Activated naive CD4-positive, alpha-beta T cell treated with anti-CD3 and anti-CD28 coated beads for 36 hours (primary cell): ENCODE measurements at regions not wholly inside any gene's neighbourhood (a gene's known extent, or its start where the extent isn't known, plus 50 kb on each side); places are given as distances from the start of the nearest gene placed in this dataset.

ENCODE experiments used
- CTCF ChIA-PET: fragments of 350-600 bp; sonication (Branson Sonifier 250); formaldehyde crosslinking; loops from one replicate; lab custom pipeline; 2021; ENCODE audit warnings: antibody characterized with exemption; lab: Charles Lee
- DNase-seq: peaks from one replicate; pipeline ENCODE4 v3.0.0-alpha.2; 2020
- H3K27ac Mint-ChIP-seq: one replicate; pipeline ENCODE4 v1.8.0; 2021; ENCODE audit warnings: mild to moderate bottlenecking, mixed read lengths
- H3K27me3 Mint-ChIP-seq: one replicate; pipeline ENCODE4 v1.8.0; 2021; ENCODE audit warnings: low read depth, mixed read lengths
- H3K36me3 Mint-ChIP-seq: one replicate; pipeline ENCODE4 v1.8.0; 2021; ENCODE audit warnings: low read depth, mixed read lengths
- H3K4me1 Mint-ChIP-seq: one replicate; pipeline ENCODE4 v1.8.0; 2021; ENCODE audit warnings: low read depth, mixed read lengths
- H3K4me3 Mint-ChIP-seq: one replicate; pipeline ENCODE4 v1.8.0; 2021; ENCODE audit warnings: mild to moderate bottlenecking, moderate library complexity, mixed read lengths
- H3K9me3 Mint-ChIP-seq: one replicate; pipeline ENCODE4 v1.8.0; 2021; ENCODE audit warnings: mixed read lengths
- intact Hi-C: fragments of 100-400 bp; cut with micrococcal nuclease; formaldehyde crosslinking; loops from one replicate; pipeline ENCODE4 v1.15.1; 2023

DNA sequence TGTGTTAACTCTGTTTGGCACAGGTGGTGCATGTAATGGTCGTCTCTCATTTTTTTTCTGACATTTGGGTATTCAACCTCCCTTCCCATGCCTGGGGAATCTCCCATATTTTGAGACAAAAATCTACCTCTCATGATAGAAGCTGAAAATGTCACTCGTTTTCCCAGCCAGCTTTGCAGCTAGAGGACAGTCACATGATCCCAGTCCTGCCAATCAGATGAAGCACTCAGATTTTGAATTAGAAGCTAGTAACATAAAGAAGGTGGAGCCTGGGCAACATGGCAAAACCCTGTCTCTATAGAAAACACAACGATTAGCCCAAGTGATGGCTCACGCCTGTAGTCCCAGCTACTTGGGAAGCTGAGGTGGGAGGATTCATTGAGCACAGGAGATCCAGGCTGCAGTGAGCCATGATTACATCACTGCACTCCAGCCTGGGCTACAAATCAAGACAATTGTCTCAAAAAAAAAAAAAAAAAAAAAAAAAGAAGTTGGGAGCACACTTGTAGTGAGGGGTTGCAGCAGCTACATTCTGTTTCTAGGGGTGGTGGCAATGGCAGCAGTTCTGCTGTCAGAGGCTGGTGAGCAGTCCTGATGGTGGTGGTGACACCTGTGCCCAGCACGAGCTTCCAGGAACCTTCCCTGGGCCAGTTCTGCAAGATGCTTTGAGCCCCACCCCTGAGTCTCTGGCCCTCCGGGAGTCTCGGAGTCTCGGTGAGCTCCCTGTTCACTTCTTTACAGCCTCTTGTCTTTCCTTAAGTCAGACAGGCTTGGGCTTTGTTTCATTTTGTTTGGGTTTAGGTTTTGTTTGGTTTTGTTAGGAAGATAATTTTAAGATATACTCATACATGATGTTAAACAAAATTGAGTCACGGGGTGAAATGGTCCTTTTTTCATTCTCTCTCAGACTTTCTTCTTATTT, 94.1 kb upstream of the KCNG1 start:
- Mint-ChIP-seq H3K4me1 (peaks cover 4% of the 10 kb centered on the region), H3K4me3 (no peak overlapping the region), H3K27me3 (peaks cover 32% of the 10 kb centered on the region), H3K36me3 (no peaks in the 10 kb centered on the region), H3K9me3 (no peaks in the 10 kb centered on the region), H3K27ac (no peak overlapping the region)
- CTCF ChIA-PET = no interaction called here
- intact Hi-C loops = no loop called here
- DNase-seq = no peak

DNA sequence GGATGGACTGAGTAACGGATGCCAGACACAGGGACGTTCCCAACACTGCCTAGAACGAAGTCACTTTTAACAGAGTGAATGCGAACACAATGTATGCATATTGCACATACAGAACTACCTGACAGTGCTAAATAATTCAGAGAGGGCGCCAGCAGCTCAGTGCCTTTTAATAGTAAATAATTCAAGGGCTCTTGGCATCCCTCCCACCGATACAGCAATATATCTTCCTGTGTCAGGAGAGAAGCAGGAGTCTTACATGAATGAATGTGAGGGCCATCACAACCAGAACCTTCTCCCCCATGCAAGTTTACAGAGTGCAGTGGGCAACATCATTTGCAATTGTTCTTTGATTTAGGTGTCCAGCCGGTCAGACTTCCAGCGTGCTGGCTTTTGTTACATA, 88.4 kb upstream of the KCNG1 start:
- CTCF ChIA-PET = no interaction called here
- Mint-ChIP-seq H3K27me3 (peaks cover 11% of the 10 kb centered on the region), H3K9me3 (no peaks in the 10 kb centered on the region), H3K4me3 (no peak overlapping the region), H3K36me3 (no peaks in the 10 kb centered on the region), H3K27ac (no peak overlapping the region), H3K4me1 (no peaks in the 10 kb centered on the region)
- intact Hi-C loops = no loop called here
- no peak for DNase-seq

DNA sequence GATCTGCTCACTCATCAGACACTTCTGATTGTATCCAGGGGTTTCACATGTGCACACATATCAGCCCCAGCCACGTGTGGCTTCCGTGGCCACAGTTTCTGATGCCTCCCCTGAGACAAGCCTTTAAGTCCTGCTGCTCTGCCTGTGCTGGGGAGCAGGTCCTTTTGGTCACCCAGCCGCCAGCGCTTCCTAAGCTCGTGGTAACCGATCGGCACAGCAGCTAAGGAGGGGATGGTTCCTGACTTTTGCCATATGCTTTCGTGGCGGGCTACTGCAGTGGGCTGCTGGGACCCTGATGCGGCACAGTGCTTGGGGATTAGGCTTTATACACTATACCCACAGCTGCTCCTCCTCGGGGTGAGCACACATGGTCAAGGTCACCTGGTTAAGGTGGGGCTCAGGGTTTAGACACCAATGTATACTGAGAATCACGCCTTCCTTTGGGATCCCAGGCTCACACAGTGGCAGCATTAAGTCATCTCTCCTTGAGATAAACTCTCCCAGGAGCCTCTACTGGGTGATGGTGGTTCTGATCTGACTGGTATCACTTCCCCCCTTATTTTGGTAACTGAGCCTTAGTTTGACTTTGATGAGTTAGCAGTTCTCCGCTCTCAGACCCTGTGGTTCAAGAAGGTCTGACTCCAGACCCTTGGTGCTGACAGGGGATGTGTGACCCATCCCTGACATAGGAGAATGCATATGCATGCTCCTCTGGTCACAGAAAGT, 85.9 kb upstream of the KCNG1 start:
- no peaks in the 10 kb centered on the region for H3K4me1 Mint-ChIP-seq
- no peaks in the 10 kb centered on the region for H3K36me3 Mint-ChIP-seq
- H3K27ac Mint-ChIP-seq = no peak overlapping the region
- peaks cover 8% of the 10 kb centered on the region for H3K27me3 Mint-ChIP-seq
- no peak overlapping the region for H3K4me3 Mint-ChIP-seq
- H3K9me3 Mint-ChIP-seq = no peaks in the 10 kb centered on the region
- CTCF ChIA-PET = interaction anchor here (0.7 kb wide), 1 partner anchor 168 kb away, joined by 3 read pairs; no protein-coding TSS in a partner anchor
- no peak for DNase-seq
- intact Hi-C loops = no loop called here

DNA sequence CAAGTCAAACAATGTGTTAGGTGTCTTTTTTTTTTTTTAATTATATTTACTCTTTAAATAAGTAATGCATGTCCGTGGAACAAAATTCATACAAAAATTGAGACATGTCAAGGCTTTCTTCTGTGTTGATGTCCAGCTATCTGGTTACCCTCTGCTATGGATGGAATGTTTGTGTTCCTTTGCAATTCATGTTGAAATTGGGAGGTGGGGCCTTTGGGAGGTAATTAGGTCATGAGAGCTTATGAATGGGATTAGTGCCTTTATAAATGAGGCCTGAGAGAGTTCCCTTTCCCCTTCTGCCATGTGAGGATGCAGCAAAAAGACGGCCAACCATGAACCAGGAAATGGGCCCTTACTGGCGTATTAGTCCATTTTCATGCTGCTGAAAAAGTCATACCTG, 83.1 kb upstream of the KCNG1 start:
- no peaks in the 10 kb centered on the region for H3K36me3 Mint-ChIP-seq
- H3K4me3 Mint-ChIP-seq = no peak overlapping the region
- no peak overlapping the region for H3K27ac Mint-ChIP-seq
- H3K4me1 Mint-ChIP-seq = no peaks in the 10 kb centered on the region
- CTCF ChIA-PET = no interaction called here
- H3K27me3 Mint-ChIP-seq = peaks cover 9% of the 10 kb centered on the region
- DNase-seq = no peak
- intact Hi-C loops = no loop called here
- no peaks in the 10 kb centered on the region for H3K9me3 Mint-ChIP-seq

- no peak overlapping the region for H3K27ac Mint-ChIP-seq
- intact Hi-C loops = no loop called here
- CTCF ChIA-PET = no interaction called here
- DNase-seq = no peak
- no peaks in the 10 kb centered on the region for H3K9me3 Mint-ChIP-seq
- H3K4me1 Mint-ChIP-seq = no peaks in the 10 kb centered on the region
- H3K36me3 Mint-ChIP-seq = no peaks in the 10 kb centered on the region
- no peak overlapping the region for H3K4me3 Mint-ChIP-seq
- H3K27me3 Mint-ChIP-seq = peaks cover 9% of the 10 kb centered on the region
Observed at GRCh38 chr20:51104960-51105920, 82.3 kb upstream of the KCNG1 start.

GRCh38 chr20:51100617-51101016, 77.7 kb upstream of the KCNG1 start:
- no peaks in the 10 kb centered on the region for H3K36me3 Mint-ChIP-seq
- no peak overlapping the region for H3K4me3 Mint-ChIP-seq
- CTCF ChIA-PET = interaction anchor here (1.0 kb wide), 1 partner anchor 120 kb away, joined by 3 read pairs; no protein-coding TSS in a partner anchor
- no peaks in the 10 kb centered on the region for H3K9me3 Mint-ChIP-seq
- H3K27ac Mint-ChIP-seq = no peak overlapping the region
- H3K4me1 Mint-ChIP-seq = no peaks in the 10 kb centered on the region
- H3K27me3 Mint-ChIP-seq = peaks cover 5% of the 10 kb centered on the region
- no peak for DNase-seq
- intact Hi-C loops = no loop called here

GRCh38 chr20:51098284-51098810, 75.4 kb upstream of the KCNG1 start:
- intact Hi-C loops = no loop called here
- no peak overlapping the region for H3K4me3 Mint-ChIP-seq
- H3K9me3 Mint-ChIP-seq = no peaks in the 10 kb centered on the region
- CTCF ChIA-PET = no interaction called here
- H3K27me3 Mint-ChIP-seq = peaks cover 18% of the 10 kb centered on the region
- H3K27ac Mint-ChIP-seq = no peak overlapping the region
- no peaks in the 10 kb centered on the region for H3K36me3 Mint-ChIP-seq
- no peak for DNase-seq
- H3K4me1 Mint-ChIP-seq = no peaks in the 10 kb centered on the region

DNA sequence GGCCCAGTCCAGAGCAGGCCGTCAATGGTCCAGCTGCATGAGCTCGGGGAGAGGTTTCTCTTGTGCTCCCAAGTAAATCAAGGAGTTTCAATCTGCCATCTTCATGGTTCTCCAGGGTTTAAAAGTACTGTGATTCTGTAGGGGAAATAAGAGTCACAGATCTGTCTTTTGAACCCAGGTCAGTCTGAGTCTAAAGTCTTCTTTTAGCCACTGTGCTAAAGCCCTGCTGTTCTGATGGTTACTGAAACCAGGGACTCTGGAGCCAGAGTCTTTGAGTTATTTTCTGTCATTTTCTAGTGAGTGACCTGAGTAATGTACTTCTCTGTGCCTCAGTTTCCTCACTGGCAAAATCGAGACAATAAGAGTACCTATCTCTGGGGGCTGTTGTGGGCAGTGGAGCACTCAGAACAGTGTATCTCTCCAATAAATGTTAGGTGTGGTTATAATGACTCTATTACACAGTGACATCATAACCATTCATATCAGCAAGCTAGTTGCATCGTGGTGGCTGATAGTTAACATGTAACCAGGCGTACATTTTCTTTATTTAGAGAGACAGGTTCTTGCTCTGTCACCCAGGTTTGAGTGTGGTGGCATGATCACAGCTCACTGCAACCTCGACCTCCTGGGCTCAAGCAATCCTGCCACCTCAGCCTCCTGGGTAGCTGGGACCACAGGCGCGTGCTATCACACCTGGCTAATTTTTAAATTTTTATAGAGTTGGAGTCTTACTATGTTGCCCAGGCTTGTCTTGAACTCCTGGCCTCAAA, 74.6 kb upstream of the KCNG1 start:
- no peak for DNase-seq
- Mint-ChIP-seq H3K27ac (no peak overlapping the region), H3K4me3 (no peak overlapping the region), H3K27me3 (peaks cover 20% of the 10 kb centered on the region), H3K36me3 (no peaks in the 10 kb centered on the region), H3K9me3 (no peaks in the 10 kb centered on the region), H3K4me1 (peaks cover 1% of the 10 kb centered on the region)
- CTCF ChIA-PET = interaction anchor here (1.5 kb wide), 1 partner anchor 110 kb away, joined by 3 read pairs; no protein-coding TSS in a partner anchor
- intact Hi-C loops = no loop called here

DNA sequence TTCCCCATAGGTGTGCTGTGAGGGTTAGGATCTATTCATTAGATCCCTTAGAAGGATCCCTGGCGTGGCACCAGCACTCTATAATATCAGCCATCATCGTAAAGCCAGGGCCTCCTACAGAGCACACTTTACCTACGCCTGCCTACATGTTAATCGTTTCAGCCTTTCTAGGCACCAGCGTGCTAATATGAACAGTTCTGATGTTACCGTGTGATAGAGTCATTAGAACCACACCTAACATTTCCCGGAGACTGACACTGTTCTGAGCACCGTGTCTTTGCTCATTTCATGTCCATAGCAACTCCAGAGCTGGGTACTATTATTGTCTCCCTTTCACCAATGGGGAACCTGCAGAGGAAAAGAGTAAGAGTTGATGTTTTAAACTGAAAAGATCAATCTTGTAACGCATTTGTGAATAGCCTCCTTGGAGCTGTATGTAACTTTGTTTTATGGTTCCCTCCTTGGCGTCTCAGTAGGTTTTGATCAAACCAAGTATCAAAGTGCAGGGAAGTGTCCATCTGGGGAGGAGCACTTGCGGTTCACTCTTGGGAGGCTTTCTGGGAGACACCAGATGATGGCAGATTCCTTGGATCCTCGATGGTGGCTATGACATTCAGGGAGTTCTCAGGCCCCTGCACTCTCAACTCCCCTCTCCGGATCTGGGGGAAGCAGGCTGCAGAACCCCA, 73.8 kb upstream of the KCNG1 start:
- Mint-ChIP-seq H3K27ac (no peak overlapping the region), H3K4me1 (peaks cover 7% of the 10 kb centered on the region), H3K27me3 (peaks cover 27% of the 10 kb centered on the region), H3K4me3 (no peak overlapping the region), H3K36me3 (no peaks in the 10 kb centered on the region), H3K9me3 (no peaks in the 10 kb centered on the region)
- CTCF ChIA-PET = interaction anchor here (1.5 kb wide), 1 partner anchor 109 kb away, joined by 3 read pairs; no protein-coding TSS in a partner anchor
- intact Hi-C loops = no loop called here
- DNase-seq = no peak

- no peak overlapping the region for H3K27ac Mint-ChIP-seq
- CTCF ChIA-PET = no interaction called here
- no peaks in the 10 kb centered on the region for H3K36me3 Mint-ChIP-seq
- peaks cover 33% of the 10 kb centered on the region for H3K27me3 Mint-ChIP-seq
- intact Hi-C loops = no loop called here
- H3K4me1 Mint-ChIP-seq = peaks cover 11% of the 10 kb centered on the region
- H3K4me3 Mint-ChIP-seq = no peak overlapping the region
- no peaks in the 10 kb centered on the region for H3K9me3 Mint-ChIP-seq
- DNase-seq = no peak
Observed at GRCh38 chr20:51095633-51096521, 73.0 kb upstream of the KCNG1 start.
